ENCODE measurements at regions not wholly inside any gene's neighbourhood (a gene's known extent, or its start where the extent isn't known, plus 50 kb on each side); places are given as distances from the start of the nearest gene placed in this dataset.

- intact Hi-C loops (cut with micrococcal nuclease; ENCODE audit: unreplicated experiment) = no loop called here
Observed at GRCh38 chr1:209417761-209418160, 165.8 kb upstream of the CAMK1G start.

GRCh38 chr1:209420276-209420675, 163.2 kb upstream of the CAMK1G start:
- Histone ChIP-seq H3F3A (ENCODE audit: insufficient read depth, low read depth) (peaks cover 12% of the 10 kb centered on the region), H3K4me1 (replicated peaks; ENCODE audit: insufficient read depth) (peaks cover 30% of the 10 kb centered on the region), H3K79me2 (ENCODE audit: low read depth) (no peaks in the 10 kb centered on the region), H3K4me3 (no peak overlapping the region), H3K27ac (no peak overlapping the region), H4K20me1 (ENCODE audit: insufficient read depth) (no peaks in the 10 kb centered on the region), H3K4me2 (no peak overlapping the region), H2AFZ (no peak overlapping the region), H3K36me3 (ENCODE audit: low read depth) (no peaks in the 10 kb centered on the region), H3K9me2 (ENCODE audit: insufficient read depth) (no peaks in the 10 kb centered on the region), H3K27me3 (ENCODE audit: insufficient read depth, low read depth) (no peaks in the 10 kb centered on the region), H3K9me3 (ENCODE audit: insufficient read depth, low read depth) (no peaks in the 10 kb centered on the region)
- intact Hi-C loops (cut with micrococcal nuclease; ENCODE audit: unreplicated experiment) = loop anchor here (10.0 kb wide), 1 partner anchor 235 kb away; the partner anchor contains the start of gene LAMB3
- DNase-seq = no peak
- TF ChIP-seq CTCF (conservative IDR thresholded peaks at IDR 0.05) = no peak
- TF ChIP-seq EZH2 (IDR thresholded peaks at IDR 0.05; ENCODE audit: low read depth) = no peak
- ChIA-PET POLR2A (ENCODE audit: unreplicated experiment) (no interaction called here), CTCF (no interaction called here)
- BruUV-seq (replicated peaks) = no TSS peak

More at GRCh38 chr1:209417761-209418160, 165.8 kb upstream of the CAMK1G start:
- no peak overlapping the region for H2AFZ ChIP-seq
- ChIA-PET CTCF (no interaction called here), POLR2A (ENCODE audit: unreplicated experiment) (no interaction called here)
- no TSS peak for BruUV-seq (replicated peaks)
- no peak for DNase-seq
- no peaks in the 10 kb centered on the region for H3K9me2 ChIP-seq (ENCODE audit: insufficient read depth)
- no peaks in the 10 kb centered on the region for H4K20me1 ChIP-seq (ENCODE audit: insufficient read depth)
- TF ChIP-seq EZH2 (IDR thresholded peaks at IDR 0.05; ENCODE audit: low read depth) (no peak), CTCF (conservative IDR thresholded peaks at IDR 0.05) (no peak)
- H3K9me3 ChIP-seq (ENCODE audit: insufficient read depth, low read depth) = no peaks in the 10 kb centered on the region
- no peak overlapping the region for H3K4me3 ChIP-seq
- H3F3A ChIP-seq (ENCODE audit: insufficient read depth, low read depth) = peaks cover 12% of the 10 kb centered on the region
- no peaks in the 10 kb centered on the region for H3K36me3 ChIP-seq (ENCODE audit: low read depth)
- no peaks in the 10 kb centered on the region for H3K27me3 ChIP-seq (ENCODE audit: insufficient read depth, low read depth)
- H3K4me2 ChIP-seq = no peak overlapping the region
- H3K79me2 ChIP-seq (ENCODE audit: low read depth) = no peaks in the 10 kb centered on the region
- H3K4me1 ChIP-seq (replicated peaks; ENCODE audit: insufficient read depth) = peaks cover 39% of the 10 kb centered on the region
- H3K27ac ChIP-seq = no peak overlapping the region

- H3K4me3 ChIP-seq = no peak overlapping the region
- no peaks in the 10 kb centered on the region for H3K36me3 ChIP-seq (ENCODE audit: low read depth)
- H4K20me1 ChIP-seq (ENCODE audit: insufficient read depth) = no peaks in the 10 kb centered on the region
- CTCF ChIA-PET = no interaction called here
- intact Hi-C loops (cut with micrococcal nuclease; ENCODE audit: unreplicated experiment) = loop anchor here (10.0 kb wide), 1 partner anchor 234 kb away; the partner anchor contains the start of gene LAMB3
- no peak overlapping the region for H3K4me2 ChIP-seq
- no peaks in the 10 kb centered on the region for H3K9me2 ChIP-seq (ENCODE audit: insufficient read depth)
- peaks cover 20% of the 10 kb centered on the region for H3K4me1 ChIP-seq (replicated peaks; ENCODE audit: insufficient read depth)
- peaks cover 5% of the 10 kb centered on the region for H3F3A ChIP-seq (ENCODE audit: insufficient read depth, low read depth)
- H3K79me2 ChIP-seq (ENCODE audit: low read depth) = no peaks in the 10 kb centered on the region
- BruUV-seq (replicated peaks) = no TSS peak
- H3K27me3 ChIP-seq (ENCODE audit: insufficient read depth, low read depth) = no peaks in the 10 kb centered on the region
- H3K9me3 ChIP-seq (ENCODE audit: insufficient read depth, low read depth) = no peaks in the 10 kb centered on the region
- POLR2A ChIA-PET (ENCODE audit: unreplicated experiment) = interaction anchor here (0.6 kb wide), 2 partner anchors 260 to 334 kb away, joined by 3 read pairs; no protein-coding TSS in a partner anchor
- peak in 1 of 2 experiments; percentile 55 for DNase-seq
- TF ChIP-seq CTCF (conservative IDR thresholded peaks at IDR 0.05) (no peak), EZH2 (IDR thresholded peaks at IDR 0.05; ENCODE audit: low read depth) (no peak)
- no peak overlapping the region for H3K27ac ChIP-seq
- H2AFZ ChIP-seq = no peak overlapping the region; the same call in 1 of the 2 replicates
Observed at GRCh38 chr1:209421186-209421585, 162.3 kb upstream of the CAMK1G start.

Data from PC-9 (cell line).